Hematopoietic multipotent progenitor cell treated with erythropoietin and hydrocortisone succinate and interleukin-3 and kit ligand, for 6 days (in vitro differentiated cells): ENCODE measurements at regions not wholly inside any gene's neighbourhood (a gene's known extent, or its start where the extent isn't known, plus 50 kb on each side); places are given as distances from the start of the nearest gene placed in this dataset.
"Not testable (repeated sequence)": the region's sequence is repeated elsewhere in the genome, so short reads cannot be mapped to it uniquely, and the experiment has no call there.

Experiments used
- DNase-seq: peaks from one replicate; pipeline ENCODE4 v3.0.0-alpha.2; 2015

GRCh38 chr6:112665114-112665513 lies 318.0 kb downstream of the RFPL4B start:
- DNase-seq: no peak

GRCh38 chr6:112665815-112666214 lies 318.7 kb downstream of the RFPL4B start:
- no peak for DNase-seq

GRCh38 chr6:112667427-112667826 lies 320.3 kb downstream of the RFPL4B start:
- no peak for DNase-seq

GRCh38 chr6:112680091-112680490 lies 333.0 kb downstream of the RFPL4B start:
- DNase-seq: no peak

GRCh38 chr6:112682071-112682470 lies 334.9 kb downstream of the RFPL4B start:
- DNase-seq: no peak

- DNase-seq: no peak
These were observed 336.0 kb downstream of the RFPL4B start for GRCh38 chr6:112683106-112683505.

- no peak for DNase-seq
These were observed 336.8 kb downstream of the RFPL4B start for GRCh38 chr6:112683926-112684325.

GRCh38 chr6:112685521-112686220 lies 338.5 kb downstream of the RFPL4B start:
- not testable (repeated sequence) for DNase-seq

- DNase-seq: not testable (repeated sequence)
These were observed 341.5 kb downstream of the RFPL4B start for GRCh38 chr6:112688487-112689165.

- DNase-seq: not testable (repeated sequence)
These were observed 342.2 kb downstream of the RFPL4B start for GRCh38 chr6:112689183-112689858.

- DNase-seq: no peak
These were observed 343.5 kb downstream of the RFPL4B start for GRCh38 chr6:112690497-112691202.

- DNase-seq: no peak
These were observed 344.2 kb downstream of the RFPL4B start for GRCh38 chr6:112691289-112691688.

- DNase-seq: no peak
These were observed 347.9 kb downstream of the RFPL4B start for GRCh38 chr6:112695001-112695400.

- DNase-seq: no peak
These were observed 350.1 kb downstream of the RFPL4B start for GRCh38 chr6:112697265-112697664.

- DNase-seq: no peak
These were observed 354.1 kb downstream of the RFPL4B start for GRCh38 chr6:112701201-112701600.

- no peak for DNase-seq
These were observed 363.6 kb downstream of the RFPL4B start for GRCh38 chr6:112710710-112711109.

- no peak for DNase-seq
These were observed 366.3 kb downstream of the RFPL4B start for GRCh38 chr6:112713402-112713801.

GRCh38 chr6:112717401-112717800 lies 370.3 kb downstream of the RFPL4B start:
- no peak for DNase-seq

- DNase-seq: no peak
These were observed 370.7 kb downstream of the RFPL4B start for GRCh38 chr6:112717856-112718255.

- no peak for DNase-seq
These were observed 378.5 kb downstream of the RFPL4B start for GRCh38 chr6:112725541-112726085.

GRCh38 chr6:112735129-112735528 lies 388.0 kb downstream of the RFPL4B start:
- no peak for DNase-seq

GRCh38 chr6:112739766-112740165 lies 392.6 kb downstream of the RFPL4B start:
- no peak for DNase-seq

- no peak for DNase-seq
These were observed 396.2 kb downstream of the RFPL4B start for GRCh38 chr6:112743323-112743722.
